HTR-8/SVneo (cell line): ENCODE measurements at regions not wholly inside any gene's neighbourhood (a gene's known extent, or its start where the extent isn't known, plus 50 kb on each side); places are given as distances from the start of the nearest gene placed in this dataset.

Experiments
- DNase-seq: peaks from one replicate; pipeline ENCODE4 v3.0.0; 2011; ENCODE audit warnings: low spot score, mixed read lengths; ENCODE audit not compliant: insufficient read length
- FAIRE-seq: peaks from 2 replicates; lab custom pipeline; 2011; peaks lifted over from hg19 to GRCh38; lab: Jason Lieb, UNC

DNA sequence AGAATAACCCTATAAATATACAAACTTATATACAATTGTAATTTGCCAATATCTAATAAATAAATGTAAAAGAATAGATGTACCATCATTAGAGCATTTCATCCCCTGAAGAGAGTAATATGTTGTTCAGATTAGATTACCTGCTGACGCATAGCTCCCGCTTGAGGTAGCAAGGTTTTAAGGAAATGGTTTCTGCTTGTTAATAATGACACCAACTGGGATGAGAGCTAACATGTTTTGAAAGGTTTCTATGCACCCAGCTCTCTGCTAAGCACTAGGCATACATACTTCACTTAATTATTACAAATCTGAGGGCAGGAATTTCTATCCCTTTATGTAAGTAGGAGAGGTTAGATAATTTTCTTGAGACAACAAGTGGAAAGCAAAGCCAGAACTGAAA, 1003.3 kb upstream of the SORCS1 start:
- FAIRE-seq (no peak), DNase-seq (no peak)

DNA sequence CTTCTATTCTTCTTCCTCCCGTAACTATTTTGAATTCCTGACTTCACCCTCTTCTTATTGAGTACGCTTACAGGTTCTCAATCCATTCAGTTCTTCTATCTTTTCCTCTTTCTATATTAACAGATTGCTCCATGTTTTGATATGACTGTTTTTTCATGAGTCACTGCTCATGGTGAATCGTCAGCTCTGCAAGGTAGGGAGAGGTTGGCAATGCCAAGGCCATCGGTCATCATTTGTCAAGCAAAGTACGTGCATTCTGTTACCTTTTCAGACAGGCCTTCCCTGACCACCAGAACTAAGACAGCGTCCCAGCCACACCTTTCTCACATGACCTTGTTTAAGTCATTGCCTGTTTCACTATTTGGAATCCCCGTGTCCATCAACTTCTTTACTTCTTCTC, 1001.9 kb upstream of the SORCS1 start:
- DNase-seq (no peak), FAIRE-seq (no peak)

DNA sequence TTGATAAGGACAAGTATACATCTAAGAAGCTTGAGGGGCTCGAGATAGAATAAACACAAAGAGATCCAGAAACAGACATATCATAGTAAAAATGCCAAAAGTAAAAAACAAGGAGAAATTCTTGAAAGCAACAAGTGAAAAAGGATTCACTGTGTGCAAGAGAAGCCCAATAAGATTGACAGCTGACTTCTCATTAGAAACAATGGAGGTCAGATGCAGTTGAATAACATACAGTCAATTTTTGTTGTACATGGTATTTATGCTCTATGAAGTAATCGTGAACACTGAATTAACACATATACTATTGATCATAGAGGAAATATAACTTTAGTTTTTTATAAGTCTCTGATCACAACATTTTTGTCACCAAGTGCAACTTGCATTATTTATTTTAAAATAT, 982.8 kb upstream of the SORCS1 start:
- no peak for DNase-seq
- no peak for FAIRE-seq

DNA sequence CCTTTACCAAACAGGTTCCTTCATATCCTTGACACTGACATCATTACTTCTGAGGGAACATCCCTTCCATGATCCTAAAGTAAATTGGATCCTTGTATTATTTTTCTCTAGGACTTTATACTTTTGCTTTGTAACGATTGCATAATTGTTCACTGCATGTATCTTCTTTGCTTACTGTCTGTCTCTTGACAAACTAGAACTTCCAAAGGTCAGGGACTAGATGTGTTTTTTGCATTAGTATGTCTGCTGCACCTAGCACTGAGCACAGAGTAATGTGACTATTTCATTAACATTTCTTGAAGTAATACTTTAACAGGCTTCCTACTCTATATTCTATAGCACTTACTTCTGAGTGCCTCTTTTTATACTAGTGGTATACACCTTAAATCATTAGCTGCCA, 976.6 kb upstream of the SORCS1 start:
- no peak for FAIRE-seq
- DNase-seq, result no peak

DNA sequence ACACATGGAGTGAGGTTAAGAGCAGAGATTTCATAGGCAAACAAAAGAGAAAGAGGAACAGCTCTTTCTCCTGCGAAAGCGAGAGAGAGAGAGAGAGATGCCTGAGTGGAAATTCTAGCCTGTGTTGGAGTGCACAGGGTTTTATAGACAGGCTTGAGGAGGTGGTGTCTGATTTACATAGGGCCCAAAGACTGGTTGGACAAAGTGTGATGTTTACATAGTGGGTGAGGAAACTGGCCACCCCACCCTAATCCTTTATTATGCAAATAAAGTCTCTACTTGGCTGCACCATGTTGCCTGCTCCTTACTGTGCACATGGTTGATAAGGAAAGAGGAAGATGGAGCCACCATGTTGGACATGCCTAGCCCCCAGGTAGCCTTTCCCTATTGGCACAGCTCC, 967.8 kb upstream of the SORCS1 start:
- FAIRE-seq (no peak), DNase-seq (no peak)

DNA sequence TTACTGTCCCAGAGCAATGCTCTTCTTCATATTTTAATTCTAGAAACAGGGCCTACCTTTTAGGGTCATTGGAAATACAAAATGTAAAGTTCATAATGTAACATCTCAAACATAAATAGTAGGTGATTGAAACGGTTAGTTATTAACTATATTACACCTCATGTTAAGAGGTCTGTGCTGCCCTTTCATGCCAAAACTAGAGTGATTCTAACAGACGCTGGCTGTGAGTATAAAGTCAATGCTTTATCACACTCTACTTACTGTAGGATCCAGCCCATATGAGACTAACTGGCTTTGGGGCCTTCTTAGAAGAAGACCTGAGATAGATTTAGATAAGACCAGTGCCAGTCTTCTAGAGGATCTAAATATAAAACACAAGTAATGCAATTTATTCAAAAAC, 966.1 kb upstream of the SORCS1 start:
- FAIRE-seq (no peak), DNase-seq (no peak)

DNA sequence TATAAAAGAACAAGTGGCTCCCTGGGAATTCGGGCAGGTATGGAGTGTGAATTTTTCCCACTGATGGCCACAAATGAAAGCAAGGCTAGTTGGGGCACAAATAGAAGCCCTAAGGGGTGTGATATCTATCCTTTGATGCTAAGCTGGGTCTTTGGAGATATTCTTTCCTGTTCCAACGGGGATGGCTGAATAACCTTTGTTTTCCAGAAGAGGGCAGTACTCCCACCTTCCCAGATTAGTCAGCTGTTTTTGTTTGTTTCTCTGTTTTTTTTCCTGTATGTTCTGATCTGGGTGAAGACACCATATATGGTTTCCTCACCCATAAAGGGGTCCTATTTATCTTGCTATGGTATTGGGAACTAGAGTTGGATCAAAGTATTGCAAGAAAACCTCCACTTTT, 947.7 kb upstream of the SORCS1 start:
- no peak for DNase-seq
- no peak for FAIRE-seq

DNA sequence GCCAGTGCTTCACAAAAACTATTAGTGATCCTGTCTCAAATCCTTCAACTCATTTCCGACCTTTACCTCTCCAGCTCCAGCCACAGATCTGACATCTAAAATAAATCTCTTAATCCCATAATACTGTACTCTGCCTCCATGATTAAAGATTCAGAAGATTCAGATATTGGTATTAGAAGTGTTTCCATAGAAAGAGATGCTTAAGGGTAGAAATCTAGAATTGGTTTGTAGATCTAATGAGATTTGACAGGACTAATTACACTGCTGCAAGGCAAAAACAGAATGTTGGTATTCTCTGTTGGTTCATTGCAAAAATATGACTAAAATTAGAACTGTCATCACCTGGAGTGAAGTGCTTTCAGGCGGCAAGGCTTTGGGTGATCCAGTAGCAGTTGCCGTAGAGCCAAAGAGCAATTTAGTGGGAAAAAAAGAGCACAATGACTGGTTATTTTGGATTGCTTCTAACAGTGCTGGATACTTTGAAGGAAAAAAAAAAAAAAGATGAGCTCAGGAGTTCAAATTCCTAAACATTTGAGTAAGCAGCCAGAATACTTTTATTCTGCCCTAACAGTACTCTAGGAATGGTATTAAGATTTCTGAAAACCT, 940.1 kb upstream of the SORCS1 start:
- no peak for DNase-seq
- no peak for FAIRE-seq

DNA sequence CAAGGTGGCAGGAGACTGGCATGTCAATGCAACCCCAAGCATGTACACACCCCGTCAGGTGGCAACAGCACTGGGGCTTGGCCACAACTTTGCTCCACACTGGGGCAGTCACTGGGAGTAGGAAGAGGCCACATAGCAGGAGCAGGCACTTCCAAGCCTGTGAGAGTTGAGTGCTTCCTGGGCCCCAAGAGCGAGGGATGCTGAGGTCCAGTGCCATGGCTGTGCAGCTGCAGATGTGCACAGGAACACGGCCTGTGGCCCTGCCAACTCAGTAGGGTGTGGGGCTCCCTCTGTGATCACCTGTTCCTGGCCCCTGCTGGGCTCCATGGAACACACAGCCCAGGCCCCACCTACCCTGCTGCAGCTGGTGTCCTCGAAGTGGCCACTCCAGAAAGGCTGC, 932.8 kb upstream of the SORCS1 start:
- no peak for DNase-seq
- no peak for FAIRE-seq

DNA sequence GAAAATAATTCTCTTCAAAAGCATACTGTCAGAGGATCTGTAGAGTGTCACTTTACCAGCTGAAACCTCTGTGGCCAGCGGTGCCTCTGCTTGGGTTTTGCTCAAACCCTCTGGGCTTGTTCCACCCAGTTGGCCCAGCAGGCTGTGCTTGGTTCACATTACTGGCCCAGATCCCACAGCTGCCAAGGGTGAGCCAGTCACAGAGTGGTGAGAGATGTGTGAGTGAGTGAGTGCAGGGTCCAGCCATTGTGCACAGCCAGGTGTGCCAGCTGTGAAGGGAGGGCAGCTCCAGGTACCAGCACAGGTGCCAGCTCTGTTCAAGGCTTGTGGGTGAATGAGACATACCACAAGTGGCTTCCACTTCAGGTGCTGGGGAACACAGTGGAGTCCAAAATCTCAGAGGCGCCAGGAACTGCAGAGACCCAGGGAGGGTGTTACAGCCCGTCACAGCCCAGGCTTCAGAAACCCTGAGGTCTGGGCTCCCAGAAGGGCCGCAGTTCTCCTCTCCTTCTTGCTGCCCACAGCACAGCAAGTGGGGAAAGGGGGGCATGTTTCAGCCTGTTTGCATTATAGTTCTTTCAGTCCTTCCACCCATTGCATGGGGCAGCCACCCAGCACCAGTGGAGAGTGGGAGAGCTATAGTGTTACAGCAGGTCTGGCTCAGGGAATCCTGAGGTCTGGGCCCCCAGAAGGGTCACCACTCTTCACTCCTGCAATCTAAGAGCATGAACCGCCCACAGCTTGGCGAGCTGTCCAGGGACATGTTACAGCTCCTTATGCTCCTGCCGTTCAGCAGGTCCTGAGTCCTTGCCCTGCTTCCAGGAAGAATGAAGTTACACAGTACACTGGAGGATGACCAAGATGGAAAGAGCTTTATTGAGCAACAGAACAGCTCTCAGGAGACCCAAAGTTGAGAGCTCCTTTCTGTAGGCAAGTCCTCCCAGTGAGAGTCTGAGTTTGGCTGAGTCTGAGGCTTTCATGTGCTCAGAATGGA, 931.7 kb upstream of the SORCS1 start:
- FAIRE-seq (no peak), DNase-seq (no peak)

DNA sequence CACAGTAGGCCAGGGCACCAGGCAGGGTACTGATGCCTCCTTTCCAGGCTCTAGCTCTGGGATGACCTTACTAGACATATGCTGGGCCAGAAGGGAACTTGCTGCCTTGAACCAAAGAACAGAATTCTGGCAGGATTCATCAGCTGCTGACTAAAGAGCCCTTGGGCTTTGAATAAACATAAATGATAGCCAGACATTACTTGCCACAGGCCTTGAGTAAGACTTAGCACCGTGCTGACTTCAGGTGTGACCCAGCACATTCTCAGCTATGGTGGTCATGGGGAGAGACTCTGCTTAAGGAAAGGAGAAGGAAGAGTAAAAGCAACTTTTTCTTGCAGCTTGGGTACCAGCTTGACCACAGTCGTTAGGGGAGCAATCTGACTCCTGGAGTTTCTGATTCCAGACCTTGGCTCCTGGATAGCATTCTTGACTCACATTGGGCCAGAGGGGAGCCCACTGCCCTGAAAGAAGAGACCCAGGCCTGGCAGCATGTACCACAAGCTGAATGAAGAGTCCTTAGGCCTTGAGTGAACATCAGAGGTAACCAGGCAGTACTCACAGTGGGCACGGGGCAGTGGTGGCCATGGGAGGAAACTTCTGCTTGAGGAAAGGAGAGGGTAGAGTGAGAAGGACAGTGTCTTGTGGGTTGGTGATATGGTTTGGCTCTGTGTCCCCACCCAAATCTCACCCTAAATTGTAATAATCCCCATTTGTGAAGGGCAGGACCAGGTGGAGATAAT, 926.1 kb upstream of the SORCS1 start:
- FAIRE-seq, result no peak
- DNase-seq, result no peak

DNA sequence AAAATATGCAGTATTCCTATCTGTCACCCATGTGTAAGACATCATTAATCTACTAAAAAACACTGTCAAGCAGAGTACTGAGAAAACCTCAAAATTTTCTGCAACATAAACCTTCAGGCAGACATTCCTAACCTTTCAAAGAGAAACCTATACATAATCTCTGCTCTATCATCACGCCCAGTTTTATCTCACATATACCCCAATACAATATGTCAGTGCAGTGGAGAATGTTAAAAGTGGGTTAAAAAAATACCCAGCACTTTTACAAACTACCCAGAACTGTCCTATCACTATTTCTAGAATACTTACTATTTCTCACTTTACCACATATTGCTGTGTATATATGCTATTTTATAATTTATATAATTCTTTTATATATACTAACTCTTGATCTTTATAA, 922.0 kb upstream of the SORCS1 start:
- FAIRE-seq (no peak), DNase-seq (no peak)

DNA sequence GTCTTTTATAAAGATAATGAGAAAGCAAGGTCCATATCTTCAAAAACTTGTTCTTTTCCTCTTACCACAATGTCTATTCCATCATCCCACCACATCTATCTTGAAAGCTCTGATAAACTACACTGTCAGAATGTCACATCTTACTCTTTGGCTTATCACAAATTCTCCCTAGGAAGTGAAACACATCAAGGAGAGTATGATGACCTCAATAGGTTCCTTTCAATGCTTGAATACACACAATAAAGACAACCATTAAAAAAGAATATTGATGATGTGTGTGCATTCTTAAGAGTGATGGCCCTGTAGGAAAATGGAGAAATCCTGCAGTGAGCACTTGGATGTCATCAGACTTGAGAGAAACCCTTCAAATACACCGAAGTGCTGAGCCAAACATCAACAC, 918.1 kb upstream of the SORCS1 start:
- no peak for DNase-seq
- no peak for FAIRE-seq

DNA sequence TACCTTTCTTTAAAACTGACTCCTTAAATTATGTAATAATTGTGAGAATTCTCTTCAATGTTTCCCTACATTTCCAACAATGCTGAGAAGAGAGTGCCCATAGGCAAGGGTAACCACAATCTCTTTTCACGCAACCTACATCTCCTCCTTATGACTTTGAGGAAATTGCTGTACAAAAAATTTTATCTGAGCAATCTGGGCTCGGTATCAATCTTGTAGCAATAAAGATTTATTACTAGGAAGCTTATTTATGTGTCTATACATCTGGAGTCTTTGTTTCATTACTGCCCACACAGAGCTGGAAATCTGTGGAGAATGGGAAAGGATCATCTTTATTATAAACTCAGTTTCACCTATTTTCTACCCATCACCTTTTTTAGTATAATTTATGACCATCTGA, 913.8 kb upstream of the SORCS1 start:
- FAIRE-seq, result no peak

DNA sequence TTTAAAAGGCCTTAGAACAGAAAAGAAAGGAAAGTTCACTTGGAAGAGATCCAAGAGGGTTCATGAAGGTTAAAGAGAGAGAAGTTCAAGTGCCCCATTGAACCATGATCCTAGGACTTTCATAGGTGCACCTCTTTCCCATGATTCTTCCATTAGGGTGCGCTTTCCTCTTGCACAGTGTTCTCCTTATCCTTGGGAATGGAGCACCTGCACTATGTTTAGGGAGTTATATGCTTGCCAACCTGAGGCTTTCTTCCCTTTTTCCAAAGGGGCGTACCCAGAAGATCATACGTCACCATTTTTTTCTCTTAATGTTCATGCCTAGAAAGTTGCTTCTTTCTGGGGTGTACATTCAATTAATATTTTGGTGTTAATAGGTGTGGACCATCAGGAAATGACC, 908.0 kb upstream of the SORCS1 start:
- DNase-seq, result no peak
- no peak for FAIRE-seq

More for the DNA sequence above, 913.8 kb upstream of the SORCS1 start:
- DNase-seq, result no peak

DNA sequence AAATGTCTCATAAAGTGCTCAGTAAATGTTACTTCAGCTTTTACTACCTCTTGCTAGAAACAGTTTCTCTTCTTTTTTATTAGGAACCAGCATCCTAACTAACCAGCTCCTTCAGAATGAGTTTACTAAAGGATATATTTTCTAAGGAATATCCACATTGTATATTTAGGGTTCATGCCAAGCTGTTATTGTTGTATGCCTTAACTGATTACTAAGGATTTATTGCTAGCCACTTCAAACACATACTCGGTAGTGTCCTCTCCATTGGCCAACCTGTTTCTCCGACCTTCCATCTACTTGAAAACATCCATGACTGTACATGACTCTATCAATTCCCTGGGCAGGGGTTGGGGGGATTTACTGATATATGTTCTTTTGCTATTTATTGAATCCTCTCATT, 906.3 kb upstream of the SORCS1 start:
- no peak for FAIRE-seq

DNA sequence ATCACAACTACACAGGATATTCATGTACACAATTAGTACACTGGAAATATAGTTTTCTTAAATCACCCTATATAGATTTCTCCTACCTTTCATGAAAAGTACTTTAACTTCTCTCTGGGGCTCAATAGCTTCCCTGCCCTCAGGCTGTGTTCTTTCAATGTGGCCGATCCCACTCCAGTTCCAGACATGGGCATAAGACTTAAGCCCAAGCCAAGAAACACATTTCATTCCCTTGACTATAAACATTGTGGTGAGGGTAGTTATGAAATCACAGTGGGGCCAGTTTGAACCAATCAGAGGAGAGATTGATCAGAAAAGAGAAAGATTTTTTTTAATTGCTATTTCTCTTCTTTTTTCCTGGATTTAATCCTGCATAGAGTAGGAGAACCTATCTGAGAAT, 904.6 kb upstream of the SORCS1 start:
- FAIRE-seq, result no peak

More for the DNA sequence above, 906.3 kb upstream of the SORCS1 start:
- DNase-seq, result no peak

DNA sequence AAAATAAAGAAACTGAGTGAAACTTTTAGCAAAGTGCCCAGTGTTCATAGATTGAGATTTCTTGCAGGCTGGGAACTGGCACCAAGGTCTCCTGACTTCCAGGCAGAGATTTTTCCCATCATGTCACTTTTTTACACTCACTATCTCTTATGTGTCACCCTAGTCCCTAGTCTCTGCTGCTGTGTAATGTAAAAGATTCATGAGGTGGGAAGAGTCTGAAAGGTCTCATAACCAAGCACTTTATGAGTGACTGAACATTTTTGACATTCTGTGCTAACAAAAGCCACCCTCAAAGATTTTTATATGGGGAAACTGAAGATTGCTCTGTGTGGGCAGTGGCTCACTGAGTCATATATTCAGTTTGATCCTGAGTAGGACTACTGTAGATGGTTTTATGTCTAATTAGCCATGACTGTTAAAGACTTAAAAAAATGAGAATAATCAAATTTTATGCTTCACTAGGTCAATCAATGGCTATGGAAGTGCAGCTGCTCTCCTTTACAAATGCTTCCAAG, 900.3 kb upstream of the SORCS1 start:
- no peak for FAIRE-seq
- no peak for DNase-seq

More for the DNA sequence above, 904.6 kb upstream of the SORCS1 start:
- no peak for DNase-seq

DNA sequence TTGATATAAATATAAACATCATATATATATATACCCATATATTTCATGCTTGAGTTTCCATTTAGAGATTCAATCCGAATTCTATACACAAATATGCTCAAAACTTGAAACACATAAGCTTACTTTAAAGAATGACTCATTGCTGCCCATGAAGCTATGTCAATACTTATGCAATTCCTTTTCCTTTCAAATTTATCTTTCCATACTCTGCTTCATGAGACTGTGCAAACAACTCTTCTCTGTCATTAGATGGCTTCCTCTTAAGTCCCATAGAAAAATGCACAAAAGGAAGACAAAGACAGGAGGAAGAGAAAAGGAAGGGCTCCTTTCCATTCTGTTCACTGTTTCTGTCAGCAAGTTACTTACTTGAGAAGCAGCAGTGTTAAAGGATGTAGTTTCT, 895.7 kb upstream of the SORCS1 start:
- no peak for DNase-seq
- no peak for FAIRE-seq

DNA sequence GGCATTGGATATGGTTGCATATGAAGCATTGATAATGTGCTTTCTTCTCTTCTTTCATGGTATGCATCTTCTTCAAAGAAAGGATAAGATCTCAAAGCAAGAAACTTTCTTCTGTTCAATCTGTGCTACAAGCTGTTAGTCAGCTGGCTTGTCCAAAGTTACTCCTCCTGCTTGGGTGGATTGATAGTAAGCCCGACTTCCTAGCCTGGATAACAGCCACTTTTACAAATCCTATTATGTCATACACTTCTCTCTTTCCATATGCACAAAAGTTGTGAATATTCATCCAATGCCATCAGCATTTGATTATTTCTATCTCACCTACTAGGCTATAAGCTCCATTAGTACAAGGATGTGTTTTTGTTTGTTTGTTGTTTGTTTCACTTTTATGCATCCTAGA, 891.0 kb upstream of the SORCS1 start:
- no peak for FAIRE-seq
- no peak for DNase-seq

DNA sequence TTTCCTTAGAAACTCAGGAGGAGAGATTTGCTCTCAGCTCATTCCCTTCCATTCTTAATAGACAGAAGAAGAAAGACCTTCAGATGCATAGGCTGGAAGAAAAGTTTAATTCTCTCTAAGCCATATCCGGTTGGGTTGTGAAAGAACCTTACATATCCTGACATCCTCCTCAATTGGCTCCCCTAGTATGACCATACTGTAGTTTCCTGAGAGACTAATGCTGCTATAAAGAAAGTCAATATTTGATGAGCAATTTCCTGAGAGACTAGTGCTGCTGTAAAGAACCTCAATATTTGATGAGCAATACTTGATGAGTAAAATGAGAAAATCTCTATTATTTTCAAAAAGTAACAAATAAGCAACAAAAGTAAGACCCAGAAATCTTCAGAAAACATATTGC, 888.5 kb upstream of the SORCS1 start:
- DNase-seq, result no peak
- FAIRE-seq, result no peak
